ENCODE measurements at regions not wholly inside any gene's neighbourhood (a gene's known extent, or its start where the extent isn't known, plus 50 kb on each side); places are given as distances from the start of the nearest gene placed in this dataset.

- intact Hi-C loops (cut with micrococcal nuclease), result no loop called here
- H3K9me3 ChIP-seq (replicated peaks; ENCODE audit: control insufficient read depth, insufficient read depth, low read length), result no peaks in the 10 kb centered on the region
- H3K36me3 ChIP-seq (ENCODE audit: control insufficient read depth in 2 of 2, extremely low read depth in 1 of 2, insufficient read depth in 2 of 2, low read length in 2 of 2), result no peaks in the 10 kb centered on the region
- H4K20me1 ChIP-seq (replicated peaks; ENCODE audit: control insufficient read depth, extremely low read depth, insufficient read depth, low read length), result no peaks in the 10 kb centered on the region
- dilution Hi-C loops (cut with MboI; ENCODE audit: extremely low pct_ligation_motif_present, low sequenced_read_pairs), result no loop called here
- H3K9ac ChIP-seq (replicated peaks; ENCODE audit: extremely low read depth, insufficient read depth, low read length), result no peak overlapping the region
- peaks cover 0 to 2% of the 10 kb centered on the region in 2 experiments for H3K27me3 ChIP-seq (ENCODE audit: control insufficient read depth in 2 of 2, insufficient read depth in 2 of 2, low read length in 2 of 2)
- TF ChIP-seq FOS (IDR thresholded peaks at IDR 0.05; ENCODE audit: borderline replicate concordance, insufficient read depth, low read length), result no peak
- TF ChIP-seq JUN (IDR thresholded peaks at IDR 0.05; ENCODE audit: borderline replicate concordance, insufficient read depth, insufficient read length, low read depth), result no peak
- no peak for TF ChIP-seq POLR2A (IDR thresholded peaks at IDR 0.05; ENCODE audit: low read depth, low read length)
- TF ChIP-seq MYC (IDR thresholded peaks at IDR 0.05; ENCODE audit: low read depth, low read length), result no peak
- TF ChIP-seq POLR2AphosphoS5 (IDR thresholded peaks at IDR 0.05; ENCODE audit: insufficient read depth, low read depth, low read length), result no peak
- no peak for TF ChIP-seq GATA2 (IDR thresholded peaks at IDR 0.05; ENCODE audit: insufficient read depth, insufficient read length, low read depth, low read length)
- no peak for TF ChIP-seq MAX (IDR thresholded peaks at IDR 0.05; ENCODE audit: insufficient read depth, insufficient read length)
- TF ChIP-seq CTCF (IDR thresholded peaks at IDR 0.05; ENCODE audit: extremely low read depth in 1 of 2, insufficient read depth in 1 of 2, low read depth in 1 of 2, low read length in 2 of 2), result no peak
- TF ChIP-seq EZH2 (IDR thresholded peaks at IDR 0.05; ENCODE audit: borderline replicate concordance, low read depth, low read length, severe bottlenecking), result no peak
- no peaks in the 10 kb centered on the region for H3K9me1 ChIP-seq (replicated peaks; ENCODE audit: control insufficient read depth, extremely low read depth, insufficient read depth, low read length)
- FAIRE-seq, result no peak
- no peak overlapping the region for H3K4me3 ChIP-seq (replicated peaks in 1 of 3; ENCODE audit: insufficient read depth in 1 of 3, low read depth in 1 of 3, low read length in 3 of 3)
- no peak overlapping the region for H3K27ac ChIP-seq (ENCODE audit: insufficient read depth, low read depth, low read length)
- H3K4me1 ChIP-seq (ENCODE audit: control insufficient read depth, extremely low read depth, insufficient read depth, low read length), result no peaks in the 10 kb centered on the region
- H3K4me2 ChIP-seq (ENCODE audit: insufficient read depth, low read length), result no peak overlapping the region
- no TSS peak for BruUV-seq (replicated peaks)
- no peak for DNase-seq (ENCODE audit: low read depth, low spot score)
- no peak overlapping the region for H2AFZ ChIP-seq (ENCODE audit: low read depth, low read length)
- CTCF ChIA-PET, result no interaction called here
- H3K79me2 ChIP-seq (ENCODE audit: control insufficient read depth, insufficient read depth, low read length), result no peaks in the 10 kb centered on the region
- POLR2A ChIA-PET, result no interaction called here
These were observed 163.0 kb upstream of the TMCC3 start for GRCh38 chr12:94813314-94813713.
